Left lung (tissue), 4 donors: ENCODE measurements at regions not wholly inside any gene's neighbourhood (a gene's known extent, or its start where the extent isn't known, plus 50 kb on each side); places are given as distances from the start of the nearest gene placed in this dataset.

Source experiments
- ATAC-seq: fragments of 200-7000 bp; cut with Tn5 transposase; one replicate; pipeline ENCODE4 v1.9.1; 2020; ENCODE audit warnings: moderate library complexity
- DNase-seq, 4 donors: peaks; one replicate each; pipeline ENCODE4 v3.0.0-alpha.2; 2013 to 2020
- H3K27ac ChIP-seq, 2 donors: fragments of 200-600 bp; sonication (generic) in 1 of 2; one replicate each; pipeline versions ENCODE4 v1.5.0 to v1.8.0; 2020 to 2021
- H3K27me3 ChIP-seq, 2 donors: fragments of 200-600 bp; sonication (generic) in 1 of 2; one replicate each; pipeline versions ENCODE4 v1.5.0 to v1.8.0; 2020 to 2021
- H3K36me3 ChIP-seq, 2 donors: fragments of 200-600 bp; sonication (generic) in 1 of 2; one replicate each; pipeline versions ENCODE4 v1.5.0 to v1.8.0; 2020 to 2021
- H3K4me1 ChIP-seq, 2 donors: fragments of 200-600 bp; one replicate each; pipeline ENCODE4 v1.8.0; 2021
- H3K4me3 ChIP-seq, 2 donors: fragments of 200-600 bp; sonication (generic) in 1 of 2; one replicate each; pipeline versions ENCODE4 v1.5.0 to v1.8.0; 2020 to 2021; ENCODE audit warnings: mild to moderate bottlenecking in 1 of 2
- H3K9me3 ChIP-seq, 2 donors: fragments of 200-600 bp; sonication (generic) in 1 of 2; one replicate each; pipeline versions ENCODE4 v1.5.0 to v1.8.0; 2020 to 2021
- intact Hi-C, 2 donors: fragments of 100-400 bp; cut with DNase I; formaldehyde crosslinking; loops; one replicate each; pipeline versions ENCODE4 v1.11.2 to v1.14.2; 2022
- TF ChIP-seq, protein P1 (sequence below), 2 donors: fragments of 200-600 bp; sonication (generic) in 1 of 2; IDR thresholded peaks; one replicate each; pipeline versions ENCODE4 v1.5.0 to v1.8.0; 2021; ENCODE audit warnings: antibody characterized with exemption in 2 of 2
- donor health status: DM: no; HTN: yes; CAD: no.
- donor health status: DM: no; HTN: no; CAD: no.

DNA sequence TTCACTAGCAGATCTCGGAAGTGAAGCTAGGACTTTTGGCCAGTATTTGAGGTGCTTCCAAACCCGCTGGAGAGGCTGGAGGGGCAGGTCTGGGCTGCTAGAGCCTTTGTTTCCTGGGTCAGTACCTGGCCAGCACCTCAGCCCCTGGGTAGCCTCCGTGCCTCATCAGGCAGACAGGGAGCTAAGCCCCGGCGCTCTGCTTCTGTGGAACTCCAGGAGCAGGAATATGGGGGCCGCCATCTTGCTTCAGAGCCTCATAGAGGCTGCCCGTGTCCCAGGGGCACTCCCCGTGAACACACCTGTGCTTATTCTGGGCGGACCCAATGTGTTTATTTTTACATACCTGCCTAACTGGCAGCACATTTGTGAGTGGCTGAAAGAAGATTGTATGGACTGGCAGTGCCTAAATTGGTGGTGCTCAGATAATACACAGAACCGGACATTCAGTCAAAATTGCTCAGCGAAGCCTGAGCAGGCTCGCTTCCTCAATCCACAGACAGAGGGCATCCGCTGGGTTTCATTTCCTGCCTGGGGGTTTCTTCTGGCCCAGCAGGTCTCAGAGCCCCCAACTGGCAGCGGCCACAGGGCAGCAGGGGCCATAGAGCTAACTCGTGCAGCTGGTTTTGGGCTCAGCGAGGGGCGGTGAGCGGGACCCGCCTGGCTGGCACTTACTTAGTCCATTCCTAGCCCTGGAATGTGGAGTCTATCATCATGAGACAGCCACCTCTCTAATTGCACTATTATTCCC, 176.8 kb upstream of the ALKAL2 start:
- TF ChIP-seq, protein P1, sequence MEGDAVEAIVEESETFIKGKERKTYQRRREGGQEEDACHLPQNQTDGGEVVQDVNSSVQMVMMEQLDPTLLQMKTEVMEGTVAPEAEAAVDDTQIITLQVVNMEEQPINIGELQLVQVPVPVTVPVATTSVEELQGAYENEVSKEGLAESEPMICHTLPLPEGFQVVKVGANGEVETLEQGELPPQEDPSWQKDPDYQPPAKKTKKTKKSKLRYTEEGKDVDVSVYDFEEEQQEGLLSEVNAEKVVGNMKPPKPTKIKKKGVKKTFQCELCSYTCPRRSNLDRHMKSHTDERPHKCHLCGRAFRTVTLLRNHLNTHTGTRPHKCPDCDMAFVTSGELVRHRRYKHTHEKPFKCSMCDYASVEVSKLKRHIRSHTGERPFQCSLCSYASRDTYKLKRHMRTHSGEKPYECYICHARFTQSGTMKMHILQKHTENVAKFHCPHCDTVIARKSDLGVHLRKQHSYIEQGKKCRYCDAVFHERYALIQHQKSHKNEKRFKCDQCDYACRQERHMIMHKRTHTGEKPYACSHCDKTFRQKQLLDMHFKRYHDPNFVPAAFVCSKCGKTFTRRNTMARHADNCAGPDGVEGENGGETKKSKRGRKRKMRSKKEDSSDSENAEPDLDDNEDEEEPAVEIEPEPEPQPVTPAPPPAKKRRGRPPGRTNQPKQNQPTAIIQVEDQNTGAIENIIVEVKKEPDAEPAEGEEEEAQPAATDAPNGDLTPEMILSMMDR (IDR thresholded peaks at IDR 0.05), result no peak
- no peak overlapping the region for H3K27ac ChIP-seq
- no peak overlapping the region for H3K4me3 ChIP-seq
- DNase-seq (no peak), ATAC-seq (no peak)
- peaks cover 15 to 52% of the 10 kb centered on the region in 2 donors for H3K27me3 ChIP-seq
- no peaks in the 10 kb centered on the region for H3K9me3 ChIP-seq
- H3K4me1 ChIP-seq, result peaks cover 0 to 2% of the 10 kb centered on the region in 2 donors
- intact Hi-C loops, result no loop called here
- H3K36me3 ChIP-seq, result no peaks in the 10 kb centered on the region

DNA sequence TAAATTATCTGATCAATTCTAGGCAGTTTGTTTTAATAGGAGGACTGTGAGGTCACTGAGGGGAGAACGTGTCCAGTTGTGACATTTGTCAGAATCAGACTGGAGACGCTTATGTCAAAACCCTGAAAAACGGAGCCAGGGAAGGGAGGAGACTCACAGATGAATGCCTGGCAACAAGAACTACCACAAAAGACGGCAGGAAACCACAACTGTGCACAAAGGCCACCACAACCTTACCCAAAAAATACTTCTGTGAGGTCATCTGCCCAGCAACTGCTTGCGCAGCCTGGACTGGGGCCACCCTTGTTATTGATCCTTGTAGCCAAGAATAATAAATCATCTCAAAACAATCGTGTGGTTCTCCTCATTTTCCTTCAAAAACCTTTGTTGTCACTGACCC, 173.0 kb upstream of the ALKAL2 start:
- H3K9me3 ChIP-seq, result no peaks in the 10 kb centered on the region
- peaks cover 0 to 13% of the 10 kb centered on the region in 2 donors for H3K27me3 ChIP-seq
- TF ChIP-seq, protein P1 (IDR thresholded peaks at IDR 0.05), result no peak
- no peak overlapping the region for H3K27ac ChIP-seq
- no peaks in the 10 kb centered on the region for H3K36me3 ChIP-seq
- intact Hi-C loops, result no loop called here
- peaks cover 0 to 2% of the 10 kb centered on the region in 2 donors for H3K4me1 ChIP-seq
- ATAC-seq (peak; percentile 45), DNase-seq (no peak)
- H3K4me3 ChIP-seq, result no peak overlapping the region

DNA sequence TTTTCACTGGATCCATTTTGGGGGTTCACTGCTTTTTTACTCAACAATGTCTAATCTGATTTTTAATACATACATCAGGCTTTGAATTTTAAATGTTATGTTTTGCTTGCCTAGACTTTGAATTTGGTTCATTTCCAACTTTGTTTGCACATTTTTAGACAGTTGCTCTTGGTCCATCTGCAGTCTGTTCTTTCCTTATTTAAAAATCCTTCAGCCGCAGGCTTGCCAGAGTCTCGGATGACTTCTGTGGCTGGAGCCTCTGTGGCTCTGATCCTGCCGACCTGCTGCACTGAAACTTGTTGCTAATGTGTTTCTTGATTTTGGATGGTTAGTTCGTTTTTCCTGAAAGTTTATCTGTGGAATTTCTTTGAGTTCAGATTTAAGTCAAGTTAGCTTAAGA, 172.0 kb upstream of the ALKAL2 start:
- Histone ChIP-seq H3K4me3 (no peak overlapping the region), H3K9me3 (no peaks in the 10 kb centered on the region), H3K27ac (no peak overlapping the region), H3K4me1 (peaks cover 0 to 2% of the 10 kb centered on the region in 2 donors), H3K36me3 (no peaks in the 10 kb centered on the region), H3K27me3 (peaks cover 0 to 6% of the 10 kb centered on the region in 2 donors)
- intact Hi-C loops, result no loop called here
- no peak for ATAC-seq
- TF ChIP-seq, protein P1 (IDR thresholded peaks at IDR 0.05), result no peak
- DNase-seq, result no peak

DNA sequence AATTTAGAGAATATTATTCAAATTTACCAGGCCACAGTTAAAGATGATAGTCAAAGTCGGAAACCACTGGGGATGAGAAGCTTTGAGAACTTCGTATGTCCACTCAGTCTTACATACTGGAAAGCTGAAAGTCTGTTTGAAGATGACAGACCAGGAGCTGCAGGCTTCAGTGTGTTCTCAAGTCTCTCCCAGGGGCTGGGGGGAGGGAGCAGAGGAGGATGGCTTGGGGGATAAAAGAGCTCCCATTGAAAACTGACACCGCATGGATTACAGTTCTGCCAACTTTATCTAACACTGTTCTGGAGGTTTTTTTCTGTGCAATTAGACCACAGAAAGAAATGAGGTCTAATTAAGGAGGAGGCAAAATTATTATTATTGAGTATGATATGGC, 170.5 kb upstream of the ALKAL2 start:
- DNase-seq (no peak), ATAC-seq (no peak)
- intact Hi-C loops, result no loop called here
- no peak overlapping the region for H3K27ac ChIP-seq
- H3K27me3 ChIP-seq, result no peaks in the 10 kb centered on the region
- no peaks in the 10 kb centered on the region for H3K9me3 ChIP-seq
- no peak overlapping the region for H3K4me3 ChIP-seq
- H3K36me3 ChIP-seq, result no peaks in the 10 kb centered on the region
- TF ChIP-seq, protein P1 (IDR thresholded peaks at IDR 0.05), result no peak
- peaks cover 0 to 2% of the 10 kb centered on the region in 2 donors for H3K4me1 ChIP-seq

DNA sequence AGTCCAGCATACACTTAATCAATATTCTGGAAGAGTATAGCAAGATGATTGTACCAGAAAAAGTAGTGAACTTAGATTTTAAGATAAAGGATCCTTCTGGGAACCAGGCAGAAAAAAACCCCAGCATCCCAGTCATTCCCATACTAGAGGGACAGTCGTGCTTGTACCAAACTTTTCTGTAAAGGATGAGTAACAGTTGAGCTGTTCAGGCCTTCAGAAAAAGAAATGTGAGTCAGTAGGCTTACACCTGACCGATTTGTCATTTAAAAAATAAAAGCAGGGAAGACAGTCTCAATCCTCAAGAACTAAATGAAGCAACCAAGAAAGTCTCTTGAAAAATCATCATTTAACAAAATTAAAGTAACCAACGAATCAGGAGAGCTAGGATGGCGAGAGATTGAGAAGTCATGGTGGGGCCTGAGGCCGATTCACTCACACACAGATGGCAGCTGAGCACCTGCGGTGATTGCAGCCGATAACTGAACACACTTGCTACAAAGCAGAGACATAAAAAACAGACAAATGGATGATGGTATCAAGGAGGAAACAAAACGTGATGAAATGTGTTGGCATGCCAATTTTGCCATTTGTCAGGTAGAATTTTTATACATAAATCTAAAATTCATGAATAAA, 170.0 kb upstream of the ALKAL2 start:
- ATAC-seq, result no peak
- Histone ChIP-seq H3K4me1 (peaks cover 0 to 2% of the 10 kb centered on the region in 2 donors), H3K36me3 (no peaks in the 10 kb centered on the region), H3K27me3 (peaks cover 0 to 5% of the 10 kb centered on the region in 2 donors), H3K27ac (no peak overlapping the region), H3K9me3 (no peaks in the 10 kb centered on the region), H3K4me3 (no peak overlapping the region)
- no peak for DNase-seq
- TF ChIP-seq, protein P1 (IDR thresholded peaks at IDR 0.05), result no peak
- intact Hi-C loops, result no loop called here
